CD14-positive monocyte (primary cell): ENCODE measurements at regions not wholly inside any gene's neighbourhood (a gene's known extent, or its start where the extent isn't known, plus 50 kb on each side); places are given as distances from the start of the nearest gene placed in this dataset.

ENCODE experiments used
- DNase-seq, 3 donors: peaks; one replicate each; pipeline ENCODE4 v3.0.0-alpha.2; 2011 to 2022
- H2AFZ ChIP-seq: 2 replicates; pipeline ENCODE4 v1.6.0; 2012; ENCODE audit warnings: mild to moderate bottlenecking, low read depth, low read length, inconsistent platforms; ENCODE audit not compliant: insufficient read depth, poor library complexity, severe bottlenecking
- H3K27ac ChIP-seq, 2 donors: 1 replicate in 1 of 2; 2 replicates in 1 of 2; pipeline ENCODE4 v1.5.1; 2012 to 2013; ENCODE audit warnings: low read length in 2 of 2, control low read depth in 1 of 2, inconsistent platforms in 1 of 2, low read depth in 1 of 2, mild to moderate bottlenecking in 1 of 2
- H3K27me3 ChIP-seq, 2 donors: one replicate each; pipeline versions ENCODE4 v1.6.0 to v1.6.1; 2011 to 2013; ENCODE audit warnings: low read length in 2 of 2; ENCODE audit not compliant: control insufficient read depth in 2 of 2, insufficient read depth in 2 of 2
- H3K36me3 ChIP-seq, 2 donors: replicated peaks in 1 of 2; 1 replicate in 1 of 2; 2 replicates in 1 of 2; pipeline versions ENCODE4 v1.5.1 to v1.6.1; 2012 to 2013; ENCODE audit warnings: low read length in 2 of 2, control low read depth in 1 of 2, inconsistent platforms in 1 of 2, mild to moderate bottlenecking in 1 of 2; ENCODE audit not compliant: insufficient read depth in 2 of 2, control insufficient read depth in 1 of 2
- H3K4me1 ChIP-seq, 2 donors: 1 replicate in 1 of 2; 2 replicates in 1 of 2; pipeline versions ENCODE4 v1.5.1 to v1.6.1; 2012 to 2013; ENCODE audit warnings: low read length in 2 of 2, control low read depth in 1 of 2, inconsistent platforms in 1 of 2, mild to moderate bottlenecking in 1 of 2, moderate library complexity in 1 of 2; ENCODE audit not compliant: insufficient read depth in 2 of 2, control insufficient read depth in 1 of 2
- H3K4me2 ChIP-seq: replicated peaks from 2 replicates; pipeline ENCODE3; 2012; ENCODE audit warnings: low read length, moderate library complexity, mild to moderate bottlenecking; ENCODE audit not compliant: poor library complexity, severe bottlenecking; ENCODE audit errors: extremely low read depth
- H3K4me3 ChIP-seq, 3 experiments: fragments of 200-600 bp in 1 of 3; sonication (generic) in 1 of 3; replicated peaks in 1 of 3; 1 replicate in 2 of 3; 2 replicates in 1 of 3; pipeline ENCODE4 v1.5.1; 2011 to 2013; ENCODE audit warnings: low read length in 3 of 3, mild to moderate bottlenecking in 3 of 3, control low read depth in 2 of 3, low read depth in 2 of 3, inconsistent platforms in 1 of 3, moderate library complexity in 1 of 3
- H3K79me2 ChIP-seq: 2 replicates; pipeline ENCODE4 v1.6.0; 2012; ENCODE audit warnings: mild to moderate bottlenecking, control low read depth, inconsistent platforms, low read length, moderate library complexity; ENCODE audit not compliant: insufficient read depth
- H3K9ac ChIP-seq: 2 replicates; pipeline ENCODE4 v1.6.0; 2017; ENCODE audit warnings: low read length, mild to moderate bottlenecking; ENCODE audit not compliant: insufficient read depth, poor library complexity, severe bottlenecking
- H3K9me3 ChIP-seq, 2 donors: replicated peaks in 1 of 2; 1 replicate in 1 of 2; 2 replicates in 1 of 2; pipeline versions ENCODE4 v1.5.1 to v1.6.1; 2012 to 2013; ENCODE audit warnings: low read length in 2 of 2, control low read depth in 1 of 2; ENCODE audit not compliant: control insufficient read depth in 1 of 2, insufficient read depth in 1 of 2
- H4K20me1 ChIP-seq: 2 replicates; pipeline ENCODE4 v1.6.0; 2012; ENCODE audit warnings: mild to moderate bottlenecking, low read length, control low read depth, moderate library complexity; ENCODE audit not compliant: insufficient read depth
- H3K27ac Mint-ChIP-seq, 7 donors: one replicate each; pipeline ENCODE4 v1.8.0; 2020; ENCODE audit warnings: mild to moderate bottlenecking in 7 of 7, mixed read lengths in 7 of 7, moderate library complexity in 6 of 7, inconsistent platforms in 2 of 7
- H3K27me3 Mint-ChIP-seq, 3 donors: one replicate each; pipeline ENCODE4 v1.8.0; 2021 to 2022; ENCODE audit warnings: low read depth in 3 of 3, mild to moderate bottlenecking in 3 of 3, mixed read lengths in 3 of 3, moderate library complexity in 3 of 3, inconsistent platforms in 1 of 3
- H3K36me3 Mint-ChIP-seq, 2 donors: one replicate each; pipeline ENCODE4 v1.8.0; 2020; ENCODE audit warnings: mixed read lengths in 2 of 2, inconsistent platforms in 1 of 2, mild to moderate bottlenecking in 1 of 2
- H3K4me1 Mint-ChIP-seq: one replicate; pipeline ENCODE4 v1.8.0; 2020; ENCODE audit warnings: mild to moderate bottlenecking, mixed read lengths
- H3K4me3 Mint-ChIP-seq, 2 donors: one replicate each; pipeline ENCODE4 v1.8.0; 2020; ENCODE audit warnings: mild to moderate bottlenecking in 2 of 2, mixed read lengths in 2 of 2, moderate library complexity in 1 of 2
- H3K9me3 Mint-ChIP-seq, 7 donors: one replicate each; pipeline ENCODE4 v1.8.0; 2020 to 2022; ENCODE audit warnings: mixed read lengths in 7 of 7, mild to moderate bottlenecking in 6 of 7, moderate library complexity in 6 of 7, inconsistent platforms in 2 of 7
- WGBS: methylation state at CpG from one replicate; pipeline ENCODE4 v1.1.5; 2013; ENCODE audit warnings: missing lambda C conversion rate; ENCODE audit not compliant: insufficient coverage; 5-methylcytosine and 5-hydroxymethylcytosine counted together
- intact Hi-C, 2 donors: fragments of 100-400 bp; cut with micrococcal nuclease; formaldehyde crosslinking; loops; one replicate each; pipeline versions ENCODE4 v1.15.0 to v1.15.1; 2023
- TF ChIP-seq, protein P1 (sequence below): fragments of 200-600 bp; IDR thresholded peaks from one replicate; pipeline ENCODE4 v1.8.0; 2022; ENCODE audit warnings: antibody characterized with exemption, mild to moderate bottlenecking

DNA sequence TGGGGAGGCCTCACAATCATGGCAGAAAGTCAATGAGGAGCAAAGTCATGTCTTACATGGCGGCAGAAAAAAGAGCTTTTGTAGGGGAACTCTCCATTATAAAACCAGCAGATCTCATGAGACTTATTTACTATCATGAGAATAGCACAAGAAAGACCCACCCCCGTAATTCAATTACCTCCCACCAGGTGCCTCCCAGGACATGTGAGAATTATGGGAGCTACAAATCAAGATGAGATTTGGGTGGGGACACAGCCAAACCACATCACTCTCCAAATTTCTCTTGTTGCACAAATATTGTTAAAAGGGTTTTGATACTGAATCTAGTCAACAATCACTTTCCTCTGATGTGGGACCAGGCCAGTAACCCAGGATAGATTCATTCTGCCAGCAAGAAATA is 1176.1 kb downstream of the CDH9 start:
- no peaks in the 10 kb centered on the region for H3K36me3 Mint-ChIP-seq
- no peak overlapping the region for H2AFZ ChIP-seq
- H3K27me3 Mint-ChIP-seq: no peaks in the 10 kb centered on the region
- H3K4me3 Mint-ChIP-seq: no peak overlapping the region
- no peaks in the 10 kb centered on the region for H3K79me2 ChIP-seq
- no peak overlapping the region for H3K27ac Mint-ChIP-seq
- H3K36me3 ChIP-seq: no peaks in the 10 kb centered on the region
- intact Hi-C loops: no loop called here
- no peak overlapping the region for H3K9ac ChIP-seq
- peaks cover 0 to 10% (median 4%) of the 10 kb centered on the region in 7 donors for H3K9me3 Mint-ChIP-seq
- H3K4me3 ChIP-seq: no peak overlapping the region
- no peaks in the 10 kb centered on the region for H3K4me1 ChIP-seq
- no peaks in the 10 kb centered on the region for H4K20me1 ChIP-seq
- DNase-seq: no peak
- H3K4me2 ChIP-seq: no peak overlapping the region
- H3K27me3 ChIP-seq: no peaks in the 10 kb centered on the region
- no peak overlapping the region for H3K27ac ChIP-seq
- TF ChIP-seq, protein P1, sequence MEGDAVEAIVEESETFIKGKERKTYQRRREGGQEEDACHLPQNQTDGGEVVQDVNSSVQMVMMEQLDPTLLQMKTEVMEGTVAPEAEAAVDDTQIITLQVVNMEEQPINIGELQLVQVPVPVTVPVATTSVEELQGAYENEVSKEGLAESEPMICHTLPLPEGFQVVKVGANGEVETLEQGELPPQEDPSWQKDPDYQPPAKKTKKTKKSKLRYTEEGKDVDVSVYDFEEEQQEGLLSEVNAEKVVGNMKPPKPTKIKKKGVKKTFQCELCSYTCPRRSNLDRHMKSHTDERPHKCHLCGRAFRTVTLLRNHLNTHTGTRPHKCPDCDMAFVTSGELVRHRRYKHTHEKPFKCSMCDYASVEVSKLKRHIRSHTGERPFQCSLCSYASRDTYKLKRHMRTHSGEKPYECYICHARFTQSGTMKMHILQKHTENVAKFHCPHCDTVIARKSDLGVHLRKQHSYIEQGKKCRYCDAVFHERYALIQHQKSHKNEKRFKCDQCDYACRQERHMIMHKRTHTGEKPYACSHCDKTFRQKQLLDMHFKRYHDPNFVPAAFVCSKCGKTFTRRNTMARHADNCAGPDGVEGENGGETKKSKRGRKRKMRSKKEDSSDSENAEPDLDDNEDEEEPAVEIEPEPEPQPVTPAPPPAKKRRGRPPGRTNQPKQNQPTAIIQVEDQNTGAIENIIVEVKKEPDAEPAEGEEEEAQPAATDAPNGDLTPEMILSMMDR: no peak
- no peaks in the 10 kb centered on the region for H3K4me1 Mint-ChIP-seq
- WGBS: no CpG with 5 or more reads among the region's 2 CpGs
- H3K9me3 ChIP-seq: peaks cover 0 to 3% of the 10 kb centered on the region in 2 donors

DNA sequence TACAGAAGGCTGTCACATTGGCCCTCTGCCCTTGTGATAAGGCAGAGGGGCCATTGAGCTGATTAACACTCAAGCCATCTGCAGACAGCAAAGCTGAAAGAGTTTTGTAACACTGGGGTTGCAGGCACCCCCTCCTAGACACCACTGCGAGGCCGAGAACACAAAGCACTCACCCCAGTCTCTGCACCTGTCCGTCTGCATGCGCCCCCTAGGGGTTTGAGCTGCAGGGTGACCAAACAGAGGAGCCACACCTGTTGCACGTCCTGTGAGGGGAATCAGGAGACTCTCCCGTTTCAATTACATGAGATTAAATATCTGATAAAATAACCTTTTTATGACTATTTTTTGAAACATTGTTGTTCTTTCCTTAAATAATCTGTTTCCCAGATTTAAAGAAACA is 1180.4 kb downstream of the CDH9 start:
- Histone ChIP-seq H3K27ac (no peak overlapping the region), H3K9me3 (peaks cover 0 to 3% of the 10 kb centered on the region in 2 donors), H3K9ac (no peak overlapping the region), H3K27me3 (no peaks in the 10 kb centered on the region), H3K4me3 (no peak overlapping the region), H3K4me1 (no peaks in the 10 kb centered on the region), H2AFZ (no peak overlapping the region), H3K4me2 (no peak overlapping the region), H3K36me3 (no peaks in the 10 kb centered on the region), H3K79me2 (no peaks in the 10 kb centered on the region), H4K20me1 (no peaks in the 10 kb centered on the region)
- no peaks in the 10 kb centered on the region for H3K36me3 Mint-ChIP-seq
- 100% methylated on average over 1 of the region's 6 CpGs for WGBS
- H3K4me1 Mint-ChIP-seq: no peaks in the 10 kb centered on the region
- H3K27ac Mint-ChIP-seq: no peak overlapping the region
- TF ChIP-seq, protein P1: no peak
- intact Hi-C loops: no loop called here
- DNase-seq: no peak
- H3K4me3 Mint-ChIP-seq: no peak overlapping the region
- H3K9me3 Mint-ChIP-seq: peaks cover 0 to 12% (median 4%) of the 10 kb centered on the region in 7 donors
- H3K27me3 Mint-ChIP-seq: peaks cover 0 to 2% (median 0%) of the 10 kb centered on the region in 3 donors
